ENCODE measurements at regions not wholly inside any gene's neighbourhood (a gene's known extent, or its start where the extent isn't known, plus 50 kb on each side); places are given as distances from the start of the nearest gene placed in this dataset.

DNA sequence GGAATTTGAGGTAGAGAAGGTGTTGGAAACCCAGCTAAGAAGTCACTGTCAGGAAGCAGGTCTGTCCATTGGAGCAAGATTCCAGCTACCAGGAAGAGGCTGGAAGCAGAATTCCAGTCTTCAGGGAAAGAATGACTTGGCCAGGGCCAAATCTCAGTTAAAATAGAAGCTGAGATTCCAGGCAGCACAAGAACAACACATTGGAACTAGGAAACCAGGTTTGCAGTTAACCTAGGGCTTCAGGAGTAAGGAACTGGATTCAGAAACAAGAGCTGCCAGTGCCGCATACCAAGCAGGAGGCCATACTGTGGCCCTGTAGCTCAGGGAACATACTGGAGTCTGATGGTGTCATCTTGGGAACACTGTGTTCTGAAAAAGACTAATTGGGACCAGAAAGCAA, 73.7 kb upstream of the FUCA2 start:
- Histone ChIP-seq H3K27me3 (replicated peaks in 2 of 5; ENCODE audit: control insufficient read depth in 4 of 5, insufficient read depth in 5 of 5, low read length in 4 of 5) (no peaks in the 10 kb centered on the region), H3K36me3 (ENCODE audit: control insufficient read depth in 4 of 4, insufficient read depth in 4 of 4, low read length in 3 of 4) (no peaks in the 10 kb centered on the region), H3K9me3 (ENCODE audit: control extremely low read depth in 1 of 5, control insufficient read depth in 4 of 5, insufficient read depth in 2 of 5, low read depth in 1 of 5, low read length in 4 of 5) (no peaks in the 10 kb centered on the region), H3K4me3 (ENCODE audit: control insufficient read depth in 1 of 7, extremely low read depth in 1 of 7, insufficient read depth in 4 of 7, low read depth in 2 of 7, low read length in 6 of 7) (no peak overlapping the region), H3K4me1 (ENCODE audit: control extremely low read depth in 1 of 4, control insufficient read depth in 4 of 4, insufficient read depth in 4 of 4, low read length in 3 of 4) (no peaks in the 10 kb centered on the region), H3K27ac (ENCODE audit: insufficient read depth in 1 of 2, low read depth in 1 of 2, low read length in 2 of 2, poor library complexity in 1 of 2, severe bottlenecking in 2 of 2) (no peak overlapping the region)
- POLR2A ChIA-PET: no interaction called here
- no peak for DNase-seq
- CTCF ChIA-PET: interaction anchor here (1.0 to 1.2 kb wide), 2 partner anchors 8 to 20 kb away, joined by 3 read pairs; no protein-coding TSS in a partner anchor
- WGBS (ENCODE audit: insufficient coverage): 100% methylated on average over 1 of the region's 1 CpG

DNA sequence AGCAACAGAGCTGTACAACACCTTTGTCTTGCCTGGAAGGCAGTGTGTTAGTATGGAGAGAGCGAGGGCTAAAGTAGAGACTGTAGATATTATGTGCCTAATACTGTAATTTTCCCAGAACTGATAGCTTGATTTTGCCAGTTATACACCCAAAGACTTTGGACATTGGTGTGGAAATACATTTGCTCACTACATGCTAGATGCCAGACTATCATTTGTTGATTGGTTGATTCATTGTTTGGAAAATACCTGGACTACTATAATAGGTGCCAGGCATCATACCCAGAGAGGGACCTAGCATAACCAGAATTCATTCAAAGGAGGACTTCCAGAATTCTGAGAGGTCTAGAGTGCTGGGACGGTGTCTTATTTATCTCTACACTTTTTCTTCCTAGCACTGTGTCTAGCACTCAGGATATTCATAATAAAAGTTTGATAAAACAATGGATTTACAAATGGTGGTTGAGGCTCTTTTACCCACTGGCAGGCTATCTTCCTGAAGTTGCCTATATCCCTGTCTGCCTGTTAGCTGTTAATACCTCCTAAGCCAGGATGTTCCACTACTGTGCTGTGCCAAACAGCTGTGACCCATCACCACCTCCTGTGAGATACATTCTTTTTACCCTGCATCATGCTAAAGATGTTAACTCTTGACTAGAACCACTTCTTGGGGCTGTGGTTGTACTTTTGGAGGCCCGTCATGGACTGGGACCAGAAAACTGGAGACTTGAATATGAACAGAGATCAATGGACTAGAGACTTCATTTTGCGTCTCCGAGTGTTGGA, 72.2 kb upstream of the FUCA2 start:
- H3K36me3 ChIP-seq (ENCODE audit: control insufficient read depth in 4 of 4, insufficient read depth in 4 of 4, low read length in 3 of 4): no peaks in the 10 kb centered on the region
- no peaks in the 10 kb centered on the region for H3K9me3 ChIP-seq (ENCODE audit: control extremely low read depth in 1 of 5, control insufficient read depth in 4 of 5, insufficient read depth in 2 of 5, low read depth in 1 of 5, low read length in 4 of 5)
- WGBS (ENCODE audit: insufficient coverage): 94% methylated on average over 4 of the region's 5 CpGs
- no peaks in the 10 kb centered on the region for H3K27me3 ChIP-seq (replicated peaks in 2 of 5; ENCODE audit: control insufficient read depth in 4 of 5, insufficient read depth in 5 of 5, low read length in 4 of 5)
- ChIA-PET POLR2A (no interaction called here), CTCF (no interaction called here)
- H3K27ac ChIP-seq (ENCODE audit: insufficient read depth in 1 of 2, low read depth in 1 of 2, low read length in 2 of 2, poor library complexity in 1 of 2, severe bottlenecking in 2 of 2): no peak overlapping the region
- no peaks in the 10 kb centered on the region for H3K4me1 ChIP-seq (ENCODE audit: control extremely low read depth in 1 of 4, control insufficient read depth in 4 of 4, insufficient read depth in 4 of 4, low read length in 3 of 4)
- H3K4me3 ChIP-seq (ENCODE audit: control insufficient read depth in 1 of 7, extremely low read depth in 1 of 7, insufficient read depth in 4 of 7, low read depth in 2 of 7, low read length in 6 of 7): no peak overlapping the region
- no peak for DNase-seq

DNA sequence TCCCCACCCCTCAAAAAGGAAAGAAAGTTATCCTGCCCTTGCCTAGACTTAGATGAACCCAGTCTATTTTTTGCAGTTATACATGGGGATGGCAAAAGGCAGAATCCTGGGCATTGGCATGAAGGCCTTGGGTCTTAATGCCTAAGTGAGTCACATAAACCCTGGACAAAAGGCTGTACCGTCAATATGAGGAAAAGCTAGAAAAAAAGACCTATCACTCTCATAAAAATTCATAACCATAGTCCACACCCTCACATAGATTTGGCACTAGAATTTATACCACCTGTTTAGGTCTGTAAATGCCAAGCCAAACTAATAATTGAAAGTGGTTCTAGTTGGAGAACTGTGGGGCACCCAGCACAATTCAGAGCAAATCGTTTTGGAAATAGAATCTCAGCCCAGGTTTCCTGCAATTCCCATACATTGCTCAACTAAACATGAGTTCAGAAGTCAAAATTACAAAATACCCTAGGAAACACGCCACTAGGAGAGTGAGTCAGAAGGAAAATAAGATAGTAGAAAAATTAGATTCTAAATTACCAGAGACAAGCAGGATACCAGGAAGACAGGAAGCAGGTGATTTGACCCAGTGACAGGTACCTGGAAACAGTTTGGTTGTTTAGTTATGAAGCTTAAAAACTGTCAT, 70.4 kb upstream of the FUCA2 start:
- ChIA-PET CTCF (interaction anchor here (1.0 to 1.5 kb wide), 2 partner anchors 8 to 11 kb away, joined by 3 read pairs; no protein-coding TSS in a partner anchor), POLR2A (interaction anchor here (0.5 kb wide), 1 partner anchor 9 kb away, joined by 5 read pairs; no protein-coding TSS in a partner anchor)
- Histone ChIP-seq H3K4me3 (ENCODE audit: control insufficient read depth in 1 of 7, extremely low read depth in 1 of 7, insufficient read depth in 4 of 7, low read depth in 2 of 7, low read length in 6 of 7) (no peak overlapping the region), H3K27ac (ENCODE audit: insufficient read depth in 1 of 2, low read depth in 1 of 2, low read length in 2 of 2, poor library complexity in 1 of 2, severe bottlenecking in 2 of 2) (no peak overlapping the region), H3K9me3 (ENCODE audit: control extremely low read depth in 1 of 5, control insufficient read depth in 4 of 5, insufficient read depth in 2 of 5, low read depth in 1 of 5, low read length in 4 of 5) (no peaks in the 10 kb centered on the region), H3K36me3 (ENCODE audit: control insufficient read depth in 4 of 4, insufficient read depth in 4 of 4, low read length in 3 of 4) (no peaks in the 10 kb centered on the region), H3K4me1 (ENCODE audit: control extremely low read depth in 1 of 4, control insufficient read depth in 4 of 4, insufficient read depth in 4 of 4, low read length in 3 of 4) (no peaks in the 10 kb centered on the region), H3K27me3 (replicated peaks in 2 of 5; ENCODE audit: control insufficient read depth in 4 of 5, insufficient read depth in 5 of 5, low read length in 4 of 5) (no peaks in the 10 kb centered on the region)
- WGBS (ENCODE audit: insufficient coverage): no CpG with 5 or more reads among the region's 3 CpGs
- DNase-seq: no peak

DNA sequence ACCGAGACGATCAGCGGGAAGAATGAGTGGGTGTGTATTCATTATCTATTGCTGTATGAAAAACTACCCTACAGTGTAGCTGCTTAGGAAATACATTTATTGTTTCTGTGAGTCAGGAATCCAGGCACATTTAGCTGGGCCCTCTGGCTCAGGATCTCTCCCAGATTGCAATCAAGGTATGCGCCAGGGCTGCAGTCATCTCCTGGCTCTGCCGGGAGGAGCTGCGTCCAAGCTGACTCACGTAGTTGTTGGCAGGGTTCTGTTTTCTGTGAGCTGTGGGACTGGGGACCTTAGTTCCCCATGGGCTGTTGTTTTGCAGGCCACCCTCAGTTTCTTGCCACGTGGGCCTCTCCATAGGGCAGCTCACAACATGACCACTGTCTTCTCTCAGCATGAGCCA, 68.2 kb upstream of the FUCA2 start:
- ChIA-PET POLR2A (interaction anchor here (0.6 kb wide), 1 partner anchor 811 kb away, joined by 5 read pairs; no protein-coding TSS in a partner anchor), CTCF (interaction anchor here (1.1 to 1.8 kb wide), 3 partner anchors 11 to 433 kb away, joined by 4 to 5 read pairs (median 4); no protein-coding TSS in a partner anchor)

DNA sequence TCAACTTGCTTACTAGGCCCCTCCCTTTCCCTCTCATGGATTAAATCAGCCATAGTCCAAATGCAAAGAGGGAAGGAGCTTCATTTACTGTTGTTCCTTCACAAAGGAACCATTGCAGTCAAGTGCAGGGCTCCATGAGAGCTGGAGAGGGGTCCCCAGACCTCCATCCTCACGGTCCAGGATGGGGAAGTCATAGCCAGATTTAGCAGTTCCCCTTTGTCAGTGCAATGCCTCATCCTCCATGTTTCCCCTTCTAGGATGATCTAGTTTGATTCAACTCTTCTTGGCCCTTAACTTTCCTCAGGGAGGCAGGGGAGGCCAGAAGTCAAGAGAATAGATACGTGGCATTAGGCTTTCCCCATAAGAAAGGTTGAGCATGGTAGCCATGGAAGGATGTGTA, 66.5 kb upstream of the FUCA2 start:
- Histone ChIP-seq H3K36me3 (ENCODE audit: control insufficient read depth in 4 of 4, insufficient read depth in 4 of 4, low read length in 3 of 4) (no peaks in the 10 kb centered on the region), H3K27me3 (replicated peaks in 2 of 5; ENCODE audit: control insufficient read depth in 4 of 5, insufficient read depth in 5 of 5, low read length in 4 of 5) (no peaks in the 10 kb centered on the region), H3K4me1 (ENCODE audit: control extremely low read depth in 1 of 4, control insufficient read depth in 4 of 4, insufficient read depth in 4 of 4, low read length in 3 of 4) (no peaks in the 10 kb centered on the region), H3K9me3 (ENCODE audit: control extremely low read depth in 1 of 5, control insufficient read depth in 4 of 5, insufficient read depth in 2 of 5, low read depth in 1 of 5, low read length in 4 of 5) (no peaks in the 10 kb centered on the region), H3K27ac (ENCODE audit: insufficient read depth in 1 of 2, low read depth in 1 of 2, low read length in 2 of 2, poor library complexity in 1 of 2, severe bottlenecking in 2 of 2) (no peak overlapping the region), H3K4me3 (ENCODE audit: control insufficient read depth in 1 of 7, extremely low read depth in 1 of 7, insufficient read depth in 4 of 7, low read depth in 2 of 7, low read length in 6 of 7) (no peak overlapping the region)
- ChIA-PET POLR2A (no interaction called here), CTCF (interaction anchor here (0.6 to 8.9 kb wide), 4 partner anchors 8 to 435 kb away, joined by 3 to 75 read pairs (median 6); no protein-coding TSS in a partner anchor)
- WGBS (ENCODE audit: insufficient coverage): 82% methylated on average over 1 of the region's 2 CpGs
- DNase-seq: no peak

More for the DNA sequence above, 68.2 kb upstream of the FUCA2 start:
- Histone ChIP-seq H3K27me3 (replicated peaks in 2 of 5; ENCODE audit: control insufficient read depth in 4 of 5, insufficient read depth in 5 of 5, low read length in 4 of 5) (no peaks in the 10 kb centered on the region), H3K9me3 (ENCODE audit: control extremely low read depth in 1 of 5, control insufficient read depth in 4 of 5, insufficient read depth in 2 of 5, low read depth in 1 of 5, low read length in 4 of 5) (no peaks in the 10 kb centered on the region), H3K4me1 (ENCODE audit: control extremely low read depth in 1 of 4, control insufficient read depth in 4 of 4, insufficient read depth in 4 of 4, low read length in 3 of 4) (no peaks in the 10 kb centered on the region), H3K36me3 (ENCODE audit: control insufficient read depth in 4 of 4, insufficient read depth in 4 of 4, low read length in 3 of 4) (no peaks in the 10 kb centered on the region), H3K4me3 (ENCODE audit: control insufficient read depth in 1 of 7, extremely low read depth in 1 of 7, insufficient read depth in 4 of 7, low read depth in 2 of 7, low read length in 6 of 7) (no peak overlapping the region), H3K27ac (ENCODE audit: insufficient read depth in 1 of 2, low read depth in 1 of 2, low read length in 2 of 2, poor library complexity in 1 of 2, severe bottlenecking in 2 of 2) (no peak overlapping the region)
- no peak for DNase-seq
- WGBS (ENCODE audit: insufficient coverage): 100% methylated on average over 5 of the region's 8 CpGs

DNA sequence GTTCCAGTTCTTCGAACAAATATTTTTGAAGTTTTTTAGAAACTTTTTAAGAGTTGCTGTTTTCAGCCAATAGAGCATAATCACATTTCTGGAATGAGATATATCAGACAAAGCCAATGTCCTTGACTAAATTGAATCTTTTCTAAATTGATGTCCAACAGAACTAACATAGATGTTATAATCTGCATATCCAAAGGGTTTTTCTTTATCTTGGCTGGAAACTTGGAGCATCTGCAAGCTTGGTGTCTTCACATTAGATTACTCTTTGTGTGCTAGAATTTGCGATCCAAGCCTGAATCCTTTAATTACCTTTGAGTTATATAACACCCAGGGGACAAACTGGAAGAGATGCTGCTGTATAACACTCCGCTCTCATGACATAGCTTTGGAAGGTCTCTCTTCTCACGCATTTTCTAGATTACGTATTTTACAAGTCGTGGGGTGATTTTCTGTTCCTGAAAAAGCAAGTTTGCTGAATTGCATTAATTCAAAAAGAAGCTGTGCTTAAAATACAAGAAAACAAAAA, 64.4 kb upstream of the FUCA2 start:
- Histone ChIP-seq H3K9me3 (ENCODE audit: control extremely low read depth in 1 of 5, control insufficient read depth in 4 of 5, insufficient read depth in 2 of 5, low read depth in 1 of 5, low read length in 4 of 5) (no peaks in the 10 kb centered on the region), H3K36me3 (ENCODE audit: control insufficient read depth in 4 of 4, insufficient read depth in 4 of 4, low read length in 3 of 4) (no peaks in the 10 kb centered on the region), H3K4me3 (ENCODE audit: control insufficient read depth in 1 of 7, extremely low read depth in 1 of 7, insufficient read depth in 4 of 7, low read depth in 2 of 7, low read length in 6 of 7) (no peak overlapping the region), H3K4me1 (ENCODE audit: control extremely low read depth in 1 of 4, control insufficient read depth in 4 of 4, insufficient read depth in 4 of 4, low read length in 3 of 4) (no peaks in the 10 kb centered on the region), H3K27me3 (replicated peaks in 2 of 5; ENCODE audit: control insufficient read depth in 4 of 5, insufficient read depth in 5 of 5, low read length in 4 of 5) (no peaks in the 10 kb centered on the region), H3K27ac (ENCODE audit: insufficient read depth in 1 of 2, low read depth in 1 of 2, low read length in 2 of 2, poor library complexity in 1 of 2, severe bottlenecking in 2 of 2) (no peak overlapping the region)
- ChIA-PET CTCF (interaction anchor here (0.9 to 8.9 kb wide), 18 partner anchors 11 to 515 kb away, joined by 3 to 75 read pairs (median 5); partner anchors contain the start of genes FUCA2, LTV1 and PLAGL1), POLR2A (interaction anchor here (0.5 kb wide), 1 partner anchor 437 kb away, joined by 3 read pairs; no protein-coding TSS in a partner anchor)
- no peak for DNase-seq
- 92% methylated on average over 2 of the region's 6 CpGs for WGBS (ENCODE audit: insufficient coverage)
